OCI-LY1 (cell line): ENCODE measurements at regions not wholly inside any gene's neighbourhood (a gene's known extent, or its start where the extent isn't known, plus 50 kb on each side); places are given as distances from the start of the nearest gene placed in this dataset.

ENCODE experiments used
- EZH2 ChIP-seq: fragments of 200-600 bp; sonication (generic), shearing (Covaris generic); IDR thresholded peaks from 2 replicates; pipeline ENCODE4 v1.8.0; 2017; ENCODE audit warnings: borderline replicate concordance, mixed run types, mild to moderate bottlenecking, antibody characterized with exemption, low read length, moderate library complexity, mixed read lengths
- TF ChIP-seq, protein P1 (sequence below): fragments of 200-600 bp; sonication (generic), shearing (Covaris generic); IDR thresholded peaks from 2 replicates; pipeline ENCODE4 v1.5.1; 2017; ENCODE audit warnings: mild to moderate bottlenecking, antibody characterized with exemption, low read length, moderate library complexity, mixed read lengths

DNA sequence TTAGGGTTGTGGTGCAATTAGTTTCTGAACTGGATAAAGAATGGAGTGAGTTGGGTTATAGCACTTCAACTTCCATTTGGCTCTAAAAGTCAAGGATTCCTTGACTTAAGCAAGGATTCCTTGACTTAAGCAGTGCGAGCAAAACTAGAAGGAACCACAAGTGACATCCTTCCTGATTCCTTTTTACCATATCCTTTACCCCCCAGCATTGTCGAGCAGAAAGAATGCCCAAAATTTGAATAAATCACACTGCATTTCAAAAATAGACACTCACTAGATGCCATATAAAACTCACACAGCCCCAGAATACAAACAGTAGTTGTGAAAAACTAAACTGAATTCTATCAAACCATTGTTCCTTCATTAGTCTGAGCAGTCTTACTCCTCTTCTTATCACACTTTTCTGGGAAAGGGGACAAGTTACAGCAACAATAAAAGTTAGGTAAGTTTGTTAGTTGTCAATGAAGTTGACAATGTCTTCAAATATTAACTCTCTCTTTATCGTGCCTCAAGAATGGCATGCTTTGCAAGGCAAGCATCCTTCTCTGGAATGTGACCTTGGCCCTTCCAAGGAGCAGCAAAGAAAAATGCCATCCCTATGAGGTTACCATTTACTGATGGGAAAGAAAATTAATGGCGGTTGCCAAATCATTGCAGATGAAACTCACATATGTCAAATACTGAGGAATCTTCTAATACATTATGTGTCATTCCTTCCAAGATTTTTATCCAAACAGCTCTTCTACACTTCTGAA, 273.3 kb upstream of the ANKRD55 start:
- TF ChIP-seq, protein P1, sequence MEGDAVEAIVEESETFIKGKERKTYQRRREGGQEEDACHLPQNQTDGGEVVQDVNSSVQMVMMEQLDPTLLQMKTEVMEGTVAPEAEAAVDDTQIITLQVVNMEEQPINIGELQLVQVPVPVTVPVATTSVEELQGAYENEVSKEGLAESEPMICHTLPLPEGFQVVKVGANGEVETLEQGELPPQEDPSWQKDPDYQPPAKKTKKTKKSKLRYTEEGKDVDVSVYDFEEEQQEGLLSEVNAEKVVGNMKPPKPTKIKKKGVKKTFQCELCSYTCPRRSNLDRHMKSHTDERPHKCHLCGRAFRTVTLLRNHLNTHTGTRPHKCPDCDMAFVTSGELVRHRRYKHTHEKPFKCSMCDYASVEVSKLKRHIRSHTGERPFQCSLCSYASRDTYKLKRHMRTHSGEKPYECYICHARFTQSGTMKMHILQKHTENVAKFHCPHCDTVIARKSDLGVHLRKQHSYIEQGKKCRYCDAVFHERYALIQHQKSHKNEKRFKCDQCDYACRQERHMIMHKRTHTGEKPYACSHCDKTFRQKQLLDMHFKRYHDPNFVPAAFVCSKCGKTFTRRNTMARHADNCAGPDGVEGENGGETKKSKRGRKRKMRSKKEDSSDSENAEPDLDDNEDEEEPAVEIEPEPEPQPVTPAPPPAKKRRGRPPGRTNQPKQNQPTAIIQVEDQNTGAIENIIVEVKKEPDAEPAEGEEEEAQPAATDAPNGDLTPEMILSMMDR, result no peak
- no peak for TF ChIP-seq EZH2
